GM21390 (cell line): ENCODE measurements at regions not wholly inside any gene's neighbourhood (a gene's known extent, or its start where the extent isn't known, plus 50 kb on each side); places are given as distances from the start of the nearest gene placed in this dataset.

Source experiments
- ATAC-seq: cut with Tn5 transposase; IDR thresholded peaks from one replicate; pipeline ENCODE4 v1.9.1; 2021; ENCODE audit not compliant: unreplicated experiment

GRCh38 chr15:95588056-95588455 is 742.4 kb upstream of the NR2F2 start:
- no peak for ATAC-seq

DNA sequence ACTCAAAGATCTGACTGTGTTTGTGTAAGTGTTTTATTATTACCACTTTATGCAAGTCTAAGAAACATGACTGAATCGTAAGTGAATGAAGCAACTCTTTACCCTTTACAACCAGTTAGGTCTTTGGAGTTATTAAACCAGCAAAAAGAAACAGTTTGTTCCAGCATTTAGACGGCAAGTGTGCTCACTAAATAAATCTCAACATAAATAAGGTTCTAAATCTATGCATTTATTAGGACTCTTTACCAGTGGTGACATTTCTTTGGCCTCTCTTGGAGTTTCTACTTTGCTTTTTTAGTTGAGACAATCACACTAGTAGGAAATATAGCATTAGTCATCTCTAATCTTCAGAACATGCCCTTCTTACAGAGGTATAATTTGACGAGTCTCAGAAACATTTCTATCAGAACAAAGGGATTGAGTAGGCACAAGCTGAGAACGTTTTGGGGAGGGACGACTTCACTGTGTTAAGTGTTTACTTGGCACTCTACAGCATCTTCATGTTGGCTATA is 739.9 kb upstream of the NR2F2 start:
- no peak for ATAC-seq

DNA sequence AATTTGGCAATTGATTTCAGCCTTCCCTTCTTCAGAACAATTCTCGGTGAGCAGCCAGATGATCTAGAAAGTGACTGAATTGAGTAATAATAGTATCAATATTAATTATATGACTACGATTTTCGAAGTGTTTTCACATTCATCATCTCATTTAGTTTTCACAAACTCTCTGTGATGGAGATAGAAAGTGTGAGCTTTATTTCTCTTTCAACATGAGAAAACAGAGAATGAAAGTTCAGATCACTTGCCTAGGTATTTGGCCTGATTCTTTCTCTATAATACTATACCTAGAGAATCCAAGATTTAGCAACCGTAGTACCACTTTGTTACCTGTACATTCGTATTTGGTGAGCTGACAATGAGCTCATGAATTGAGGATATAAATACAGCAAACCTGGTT is 739.2 kb upstream of the NR2F2 start:
- ATAC-seq, result no peak

GRCh38 chr15:95591886-95592285 is 738.6 kb upstream of the NR2F2 start:
- ATAC-seq, result no peak

DNA sequence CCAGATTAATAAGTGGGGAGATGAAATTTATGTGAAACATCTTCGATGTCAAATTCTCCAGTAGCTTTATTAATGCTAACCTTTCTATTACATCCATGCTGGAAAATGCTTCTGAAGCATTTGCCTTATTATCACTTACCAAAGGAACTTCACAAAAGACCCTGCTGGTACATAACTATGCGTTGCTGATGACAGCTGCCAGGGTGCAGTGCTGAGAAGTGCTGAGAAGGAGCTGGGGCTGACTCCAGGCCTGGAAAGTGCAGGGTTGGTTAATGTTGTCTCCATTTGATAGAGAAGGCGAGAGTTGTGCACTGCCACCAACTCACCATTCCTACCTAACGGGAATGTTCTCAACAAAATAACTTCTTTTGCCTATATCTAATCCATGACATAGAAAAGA is 736.0 kb upstream of the NR2F2 start:
- ATAC-seq, result no peak

- ATAC-seq, result no peak
Measured at GRCh38 chr15:95595759-95596158, 734.7 kb upstream of the NR2F2 start.

GRCh38 chr15:95596496-95596895 is 734.0 kb upstream of the NR2F2 start:
- ATAC-seq, result no peak

DNA sequence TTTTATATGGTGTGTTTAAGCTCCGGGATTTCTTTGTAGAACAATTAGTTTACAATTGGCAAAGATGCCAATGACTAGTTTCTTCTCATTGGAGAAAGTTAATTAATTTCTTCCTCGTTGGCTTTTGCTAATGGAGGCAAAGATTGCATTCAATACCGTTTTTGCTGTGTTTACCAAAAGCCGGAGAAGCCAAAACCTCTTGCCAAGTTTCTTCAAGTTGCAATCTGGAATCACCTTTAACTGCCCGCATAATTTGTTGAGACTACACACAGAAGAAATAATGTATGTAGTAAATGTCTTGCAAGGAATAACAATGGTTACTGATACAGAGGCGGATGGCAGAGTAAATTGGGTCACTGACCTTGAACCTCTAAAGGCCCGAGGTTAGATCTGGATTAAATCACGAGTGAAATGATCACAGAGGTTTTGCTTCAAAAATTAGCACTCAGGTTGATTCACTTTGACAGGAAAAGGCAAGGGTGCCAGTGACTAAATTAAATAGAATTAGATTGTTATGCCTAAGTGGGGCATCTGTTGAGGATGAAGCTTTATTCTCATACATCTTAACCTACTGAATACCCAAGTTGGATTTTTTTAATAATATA is 732.1 kb upstream of the NR2F2 start:
- no peak for ATAC-seq

GRCh38 chr15:95600367-95600766 is 730.1 kb upstream of the NR2F2 start:
- no peak for ATAC-seq

DNA sequence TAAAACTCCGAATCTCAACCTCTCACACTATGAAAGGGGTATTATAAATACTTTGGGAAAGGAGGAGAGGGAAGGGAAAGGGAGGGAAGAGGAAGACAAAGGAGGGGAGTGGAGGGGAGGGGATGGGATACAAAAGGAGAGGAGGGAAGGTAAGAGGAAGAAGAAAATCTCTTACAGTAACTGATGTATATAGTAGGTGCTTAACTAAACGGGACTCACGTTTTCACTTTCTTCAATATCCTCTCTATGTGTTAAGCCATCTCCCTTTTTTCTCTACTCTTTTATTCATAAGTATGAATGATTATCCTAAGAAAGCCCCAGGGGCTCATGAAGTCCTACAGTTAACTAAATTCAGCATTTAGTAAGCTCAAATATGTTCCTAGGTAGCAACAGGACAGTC is 729.6 kb upstream of the NR2F2 start:
- ATAC-seq, result no peak

DNA sequence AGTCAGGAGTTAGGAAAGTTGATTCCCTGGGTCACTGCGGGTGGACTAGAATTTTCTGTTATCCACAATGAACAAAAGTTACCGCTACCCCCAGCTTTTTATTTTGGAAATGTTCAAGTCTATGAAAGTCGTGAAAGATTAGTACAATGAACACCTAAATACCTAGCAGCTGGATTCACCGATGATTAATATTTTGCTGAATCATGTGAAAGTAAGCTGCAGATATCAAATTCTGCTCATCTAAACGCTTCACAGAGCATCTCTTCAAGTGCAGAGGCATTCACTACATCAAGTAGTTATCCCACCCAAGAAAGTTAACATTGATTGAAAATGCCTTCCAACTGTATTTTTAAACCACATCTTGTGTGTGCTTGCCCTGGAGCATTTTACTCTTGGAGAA is 729.0 kb upstream of the NR2F2 start:
- ATAC-seq, result no peak

DNA sequence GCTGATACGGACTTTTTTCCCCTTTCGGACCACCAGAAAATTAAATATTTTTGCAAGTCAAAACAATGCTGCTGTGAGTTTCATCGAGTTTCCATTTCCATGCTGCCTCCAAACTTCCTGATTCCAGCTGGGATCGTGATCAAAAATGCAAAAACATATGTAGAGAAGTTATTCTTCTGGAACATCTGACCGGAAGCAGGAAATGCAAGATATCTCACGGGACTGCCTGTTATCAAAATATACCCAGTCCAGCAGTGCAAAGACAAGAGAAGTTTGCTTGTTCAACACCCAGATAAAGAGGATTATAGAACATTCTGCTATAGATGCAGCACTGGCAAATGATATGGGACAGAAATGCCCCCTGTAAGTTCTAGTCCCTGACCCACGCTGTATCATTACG is 726.7 kb upstream of the NR2F2 start:
- ATAC-seq, result no peak

DNA sequence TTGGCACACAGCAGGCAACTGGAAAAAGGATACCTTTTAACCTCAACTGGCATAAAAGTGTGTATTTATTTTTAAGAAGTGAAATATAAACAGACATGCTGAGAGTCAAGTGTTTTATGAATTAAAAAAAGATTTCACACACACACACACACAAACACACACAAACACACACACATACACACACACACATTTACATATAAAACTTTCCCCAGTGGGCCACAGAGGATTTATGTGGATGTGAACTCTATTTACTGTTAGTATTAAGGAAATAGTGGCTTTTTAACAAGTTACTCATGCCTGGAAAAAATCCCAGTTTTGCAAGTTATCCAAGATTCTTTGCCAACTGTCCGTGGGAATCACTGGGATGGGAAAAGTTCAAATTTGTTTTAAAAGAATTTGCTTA is 725.9 kb upstream of the NR2F2 start:
- no peak for ATAC-seq

GRCh38 chr15:95605098-95605497 is 725.4 kb upstream of the NR2F2 start:
- ATAC-seq, result no peak

- ATAC-seq, result no peak
Measured at GRCh38 chr15:95606551-95606950, 723.9 kb upstream of the NR2F2 start.

GRCh38 chr15:95608371-95608770 is 722.1 kb upstream of the NR2F2 start:
- ATAC-seq, result no peak

GRCh38 chr15:95609096-95609495 is 721.4 kb upstream of the NR2F2 start:
- ATAC-seq, result no peak

DNA sequence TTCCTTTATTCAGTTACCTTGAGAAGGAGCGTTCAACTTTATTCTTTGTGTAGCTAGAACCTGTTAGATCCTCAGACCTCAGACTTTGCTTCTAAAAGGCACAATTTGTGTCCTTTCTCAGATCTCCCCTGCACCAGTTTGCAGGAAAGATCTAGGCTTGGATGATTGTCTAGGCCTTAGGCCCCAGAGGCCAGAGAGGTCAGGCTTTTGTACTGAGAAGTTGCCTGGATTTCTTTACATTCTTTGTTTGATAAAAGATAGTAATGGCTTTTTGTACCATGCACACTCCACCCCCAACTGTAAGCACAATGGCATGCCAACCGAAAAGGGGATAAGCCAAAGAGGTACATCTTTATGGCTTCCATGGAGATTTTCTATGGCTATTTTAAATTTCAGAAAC is 719.6 kb upstream of the NR2F2 start:
- no peak for ATAC-seq

- ATAC-seq, result no peak
Measured at GRCh38 chr15:95615436-95615835, 715.1 kb upstream of the NR2F2 start.

DNA sequence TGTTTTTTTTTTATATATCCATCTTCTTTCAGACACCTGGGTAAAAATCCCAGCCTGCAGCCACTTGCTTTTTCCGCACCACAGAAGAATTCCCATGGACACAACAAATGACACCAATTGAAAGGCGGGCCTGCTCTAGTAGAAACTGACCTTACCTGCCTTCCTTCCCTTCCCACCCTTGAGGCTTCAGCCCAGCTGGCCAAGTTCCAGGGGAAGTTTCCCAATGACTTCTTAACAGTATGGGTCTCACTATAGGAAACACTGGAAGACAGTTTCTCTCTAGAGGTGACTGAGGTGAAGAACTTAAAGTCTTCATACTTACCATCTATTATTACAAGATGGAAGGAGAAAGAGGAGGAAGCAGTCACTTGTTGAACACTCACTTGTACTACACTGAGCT is 714.2 kb upstream of the NR2F2 start:
- ATAC-seq, result no peak

GRCh38 chr15:95620934-95621579 is 709.4 kb upstream of the NR2F2 start:
- no peak for ATAC-seq

DNA sequence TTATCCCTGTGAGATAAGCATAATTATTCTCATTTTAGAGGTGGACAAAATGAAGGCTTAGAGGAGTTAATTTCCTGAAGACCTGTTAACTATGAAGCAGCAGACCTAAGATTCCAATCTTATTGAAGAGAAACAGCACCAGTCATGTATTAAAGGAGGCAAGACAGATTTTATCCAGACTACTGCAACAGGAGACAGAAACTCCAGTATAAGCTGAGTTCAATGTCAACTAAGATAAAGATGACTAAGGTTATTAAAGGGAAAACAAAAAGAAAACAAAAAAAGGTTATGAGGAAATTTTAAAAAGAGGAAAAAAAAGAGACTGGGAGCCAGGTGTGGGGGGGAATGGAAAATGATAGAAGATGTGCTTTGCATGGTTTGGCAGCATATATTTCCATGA is 707.7 kb upstream of the NR2F2 start:
- no peak for ATAC-seq

- ATAC-seq, result no peak
Measured at GRCh38 chr15:95624100-95624499, 706.4 kb upstream of the NR2F2 start.
